ENCODE measurements at regions not wholly inside any gene's neighbourhood (a gene's known extent, or its start where the extent isn't known, plus 50 kb on each side); places are given as distances from the start of the nearest gene placed in this dataset.
"Not testable (repeated sequence)": the region's sequence is repeated elsewhere in the genome, so short reads cannot be mapped to it uniquely, and the experiment has no call there.

DNA sequence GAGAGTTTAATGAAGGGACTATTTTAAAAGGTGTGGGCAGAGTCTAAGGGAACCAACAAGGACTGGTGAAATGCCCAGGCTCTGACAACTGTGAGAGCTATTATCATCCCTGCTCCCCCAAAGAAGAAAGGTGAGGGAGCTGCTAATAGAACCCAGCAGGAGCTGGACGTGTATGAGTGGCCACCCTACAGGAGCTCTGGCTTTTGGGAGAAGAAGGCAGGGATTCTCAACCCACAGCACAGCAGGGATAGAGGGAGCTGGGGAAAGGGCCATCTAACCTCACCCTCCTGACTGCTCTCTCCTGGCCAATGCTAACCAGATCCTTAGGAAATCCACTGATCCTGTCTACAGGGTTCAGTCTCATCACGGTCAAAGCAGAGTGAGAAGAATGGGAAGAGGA is 57.1 kb downstream of the GRIN2B start:
- DNase-seq, result no peak

GRCh38 chr12:13918897-13919296 is 62.5 kb downstream of the GRIN2B start:
- no peak for DNase-seq

GRCh38 chr12:13915096-13915495 is 66.3 kb downstream of the GRIN2B start:
- no peak for DNase-seq

GRCh38 chr12:13913371-13913770 is 68.0 kb downstream of the GRIN2B start:
- DNase-seq, result no peak

GRCh38 chr12:13911756-13912554 is 69.4 kb downstream of the GRIN2B start:
- DNase-seq, result no peak

DNA sequence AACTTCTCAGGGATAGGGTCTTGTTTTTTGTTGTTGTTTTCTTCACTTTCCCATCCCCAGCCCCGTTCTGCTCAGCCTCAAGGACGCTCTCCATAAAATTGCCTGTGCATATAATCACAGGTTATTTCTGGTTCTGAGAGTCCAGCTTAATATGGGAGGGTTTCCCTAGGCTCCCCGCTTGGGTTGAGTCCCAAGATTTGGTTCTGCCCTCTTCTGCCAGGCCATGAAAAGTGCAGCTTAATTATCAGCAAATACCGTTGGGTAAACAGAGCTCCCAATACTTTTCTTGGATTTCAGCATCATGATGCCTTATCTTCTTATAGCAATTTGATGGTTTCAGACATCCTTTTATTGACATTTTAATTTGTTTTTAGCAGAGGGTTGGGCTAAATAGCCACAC is 75.6 kb downstream of the GRIN2B start:
- DNase-seq, result no peak

- DNase-seq, result no peak
Measured at GRCh38 chr12:13900718-13901117, 80.7 kb downstream of the GRIN2B start.

DNA sequence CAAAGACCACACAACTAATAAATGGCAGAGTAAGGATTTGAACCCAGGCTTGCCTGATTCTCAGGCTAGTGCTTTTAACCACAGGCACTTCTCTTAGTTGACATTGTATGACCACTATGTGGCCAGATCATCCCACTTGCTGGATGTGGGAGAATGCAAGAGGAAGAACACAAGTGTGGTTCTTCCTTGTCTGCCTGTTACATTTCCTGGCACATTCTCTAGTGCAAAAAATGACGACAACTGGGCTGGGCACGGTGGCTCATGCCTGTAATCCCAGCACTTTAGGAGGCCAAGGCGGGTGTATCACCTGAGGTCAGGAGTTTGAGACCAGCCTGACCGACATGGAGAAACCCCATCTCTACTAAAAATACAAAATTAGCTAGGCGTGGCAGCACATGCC is 83.0 kb downstream of the GRIN2B start:
- not testable (repeated sequence) for DNase-seq

DNA sequence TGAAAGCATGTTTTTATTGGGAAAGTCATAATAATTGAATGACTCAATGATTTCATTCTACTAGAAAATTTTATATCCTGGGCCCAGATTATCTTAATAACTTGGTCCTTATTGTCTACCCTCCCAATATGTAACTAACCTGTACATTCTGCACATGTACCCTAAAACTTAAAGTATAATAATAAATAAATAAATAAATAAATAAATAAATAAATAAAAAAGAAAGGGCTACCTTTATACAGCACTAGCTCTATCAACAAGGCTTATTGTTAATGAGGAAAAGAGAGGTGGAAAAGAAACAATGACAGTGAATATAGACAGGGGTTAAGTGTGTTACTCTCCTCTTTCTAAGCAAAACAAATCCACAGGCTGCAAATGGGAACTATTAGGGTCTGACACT is 83.6 kb downstream of the GRIN2B start:
- DNase-seq, result no peak

- no peak for DNase-seq
Measured at GRCh38 chr12:13896063-13896626, 85.3 kb downstream of the GRIN2B start.

GRCh38 chr12:13891902-13892301 is 89.5 kb downstream of the GRIN2B start:
- DNase-seq, result no peak

- DNase-seq, result no peak
Measured at GRCh38 chr12:13890943-13891342, 90.5 kb downstream of the GRIN2B start.

DNA sequence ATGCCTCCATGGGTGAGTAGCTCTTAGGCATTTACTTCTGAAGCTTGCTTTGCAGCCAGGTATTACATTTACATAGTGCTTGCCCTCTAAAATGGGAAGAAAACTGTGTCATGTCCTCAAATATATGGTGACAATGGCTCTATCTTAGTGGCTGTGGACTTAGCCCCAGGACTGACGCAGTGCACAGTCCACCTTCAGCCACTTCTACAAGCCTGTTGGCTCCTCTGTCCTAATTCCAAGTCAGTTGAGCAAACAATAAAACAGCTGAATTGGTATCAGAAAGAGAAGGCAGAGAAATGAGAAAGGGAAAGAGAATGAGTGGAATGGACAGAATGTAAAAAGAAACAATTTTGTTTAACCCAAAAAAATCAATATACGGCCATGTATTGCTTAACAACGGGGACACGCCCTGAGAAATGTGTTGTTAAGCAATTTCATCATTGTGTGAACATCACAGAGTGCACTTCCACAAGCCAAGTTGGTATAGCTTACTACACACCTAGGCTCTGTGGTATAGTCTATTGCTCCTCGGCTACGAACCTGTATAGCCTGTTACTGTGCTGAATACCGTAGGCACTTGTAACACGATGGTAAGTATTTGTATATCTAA is 93.5 kb downstream of the GRIN2B start:
- no peak for DNase-seq

DNA sequence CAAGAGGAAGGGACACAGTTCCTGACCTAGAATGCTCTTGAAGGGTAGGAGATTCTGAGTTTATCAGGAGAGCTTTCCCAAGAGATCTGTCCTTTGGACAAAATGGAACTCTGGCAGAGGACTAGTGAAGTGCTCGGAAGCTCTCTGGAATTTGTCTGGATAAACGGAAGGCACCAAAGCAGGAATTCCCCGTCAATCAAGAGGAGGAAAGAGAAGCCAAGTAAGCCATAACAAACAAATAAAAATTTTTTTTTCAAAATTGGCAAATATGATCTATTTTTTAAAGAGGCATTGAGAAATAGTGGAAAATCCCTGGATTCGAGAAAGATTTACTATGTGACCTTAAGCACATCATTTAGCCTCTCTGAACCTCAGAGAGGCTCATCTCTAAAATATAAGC is 99.2 kb downstream of the GRIN2B start:
- no peak for DNase-seq

DNA sequence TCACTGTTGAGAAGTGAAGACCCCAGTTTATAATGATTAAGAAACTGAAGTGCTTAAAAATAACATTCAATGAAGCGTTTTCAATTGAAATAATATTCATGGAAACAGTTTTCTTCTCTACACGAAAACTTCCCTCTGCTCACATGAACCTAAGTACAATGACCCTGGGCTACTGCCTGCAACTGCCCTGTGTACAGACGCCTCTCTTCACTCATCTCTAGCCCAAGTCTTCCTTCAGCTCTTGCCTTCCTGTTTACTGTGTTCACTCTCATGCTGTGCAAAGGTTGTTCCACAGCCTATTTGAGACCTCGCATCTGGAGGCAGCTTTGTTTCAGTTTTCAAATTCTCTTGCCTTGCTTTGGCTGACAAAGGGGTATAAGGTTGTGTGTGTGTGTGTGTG is 100.8 kb downstream of the GRIN2B start:
- DNase-seq, result no peak

DNA sequence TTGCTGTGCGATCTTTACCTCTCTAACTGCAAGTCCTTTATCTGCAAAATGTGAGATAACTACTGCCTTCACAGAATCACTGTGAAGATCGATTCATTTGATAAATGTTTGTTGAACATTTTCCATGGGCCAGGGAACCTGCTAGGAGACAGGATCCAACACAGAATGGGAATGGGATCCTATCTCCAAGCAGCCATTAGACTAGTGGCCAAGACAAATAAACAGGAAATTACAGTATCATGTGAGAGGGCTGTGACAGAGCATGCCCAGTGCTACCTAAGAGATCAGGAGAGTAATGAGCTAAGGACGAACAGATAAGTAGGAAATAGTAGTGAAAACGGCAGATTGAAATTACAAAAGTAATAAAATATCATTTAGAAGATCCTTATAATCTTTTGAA is 105.7 kb downstream of the GRIN2B start:
- DNase-seq, result no peak

DNA sequence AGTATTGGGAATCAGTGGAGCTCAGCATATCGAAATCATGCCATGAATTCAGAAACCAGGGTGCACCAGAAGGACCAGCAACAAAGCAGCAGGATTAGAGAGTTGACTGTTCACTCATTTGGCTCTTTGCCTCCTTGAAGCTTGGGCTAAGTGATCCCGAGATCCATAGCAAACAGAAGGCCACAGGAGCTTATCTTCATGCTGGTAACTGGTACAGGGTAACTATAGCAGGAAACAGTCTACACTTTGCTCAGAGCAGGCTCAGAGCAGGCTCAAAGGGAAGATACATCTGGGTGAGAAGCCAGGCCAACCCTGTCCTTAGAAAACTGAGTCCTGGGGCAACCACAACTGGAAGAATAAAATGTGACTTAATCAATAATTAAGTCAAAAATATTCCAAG is 111.1 kb downstream of the GRIN2B start:
- no peak for DNase-seq

GRCh38 chr12:13864081-13864673 is 117.2 kb downstream of the GRIN2B start:
- DNase-seq, result peak; percentile 67

- DNase-seq, result no peak
Measured at GRCh38 chr12:13857750-13858149, 123.7 kb downstream of the GRIN2B start.

- no peak for DNase-seq
Measured at GRCh38 chr12:13853471-13853870, 127.9 kb downstream of the GRIN2B start.

DNA sequence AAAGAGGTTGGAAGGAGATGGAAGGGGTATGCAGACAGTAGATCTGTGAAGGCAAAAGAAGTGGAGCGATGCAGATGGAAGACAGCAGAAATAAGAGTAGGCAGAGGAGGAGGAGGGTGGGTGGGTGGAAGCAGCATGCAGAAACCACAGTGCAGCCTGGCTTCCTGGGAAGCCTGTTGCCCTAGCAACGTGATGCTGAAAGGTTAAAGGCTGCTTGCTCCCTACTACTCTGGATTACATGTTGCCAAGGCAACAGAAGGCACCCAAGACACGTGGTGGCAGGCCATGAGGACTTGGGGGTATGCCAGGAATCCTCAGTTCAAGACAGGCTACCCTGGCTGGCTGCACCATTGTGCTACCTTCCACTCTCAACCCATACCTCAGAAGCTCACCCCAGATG is 129.6 kb downstream of the GRIN2B start:
- no peak for DNase-seq

GRCh38 chr12:13849456-13849855 is 131.9 kb downstream of the GRIN2B start:
- DNase-seq, result no peak

DNA sequence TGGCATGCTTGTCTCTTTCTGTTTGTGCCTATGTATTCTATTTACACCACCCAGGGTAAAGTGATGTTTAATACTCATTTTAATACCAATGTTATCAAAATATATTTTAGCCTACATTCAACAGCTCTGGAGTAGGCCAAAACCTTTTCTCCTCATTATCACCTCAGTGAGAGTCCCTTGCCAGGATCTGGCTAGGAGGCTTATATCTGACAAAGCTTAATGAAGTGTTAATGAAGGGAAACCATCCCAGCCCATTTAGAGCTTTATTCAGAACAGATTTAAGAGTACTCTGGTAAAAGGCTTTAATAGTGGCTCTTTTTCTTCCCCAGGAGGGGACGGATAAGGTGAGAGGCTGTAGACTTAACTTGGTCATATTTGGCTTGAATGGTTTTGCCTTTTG is 137.6 kb downstream of the GRIN2B start:
- no peak for DNase-seq

DNA sequence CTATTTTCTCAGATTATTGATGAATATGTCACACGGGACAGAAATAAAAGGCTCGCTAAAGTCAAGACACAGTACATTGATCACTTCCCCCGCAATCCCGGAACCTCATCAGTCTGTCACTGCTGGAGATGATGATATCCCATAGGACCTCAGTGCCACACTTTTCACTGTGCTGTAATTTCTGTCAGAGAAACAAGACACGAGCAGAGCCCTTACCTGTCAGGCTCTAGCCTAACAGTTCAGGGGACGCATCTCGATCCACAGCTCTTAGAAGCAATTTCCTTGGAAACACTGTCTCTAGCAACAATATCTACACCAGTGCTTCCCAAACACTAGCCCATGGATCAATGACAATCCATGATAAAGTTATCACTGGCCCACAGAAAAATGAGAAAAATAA is 140.0 kb downstream of the GRIN2B start:
- DNase-seq, result no peak

Data from left hindlimb (tissue), 1 donor.